H1 (cell line): ENCODE measurements at regions not wholly inside any gene's neighbourhood (a gene's known extent, or its start where the extent isn't known, plus 50 kb on each side); places are given as distances from the start of the nearest gene placed in this dataset.

ENCODE experiments used
- CTCF ChIP-seq, 3 experiments: IDR thresholded peaks; 1 replicate in 2 of 3; 2 replicates in 1 of 3; pipeline versions ENCODE4 v1.5.1 to v1.6.1; 2011; ENCODE audit warnings: low read length in 3 of 3, mild to moderate bottlenecking in 3 of 3, inconsistent platforms in 2 of 3, low read depth in 1 of 3, moderate library complexity in 1 of 3; ENCODE audit not compliant: insufficient read depth in 1 of 3; ENCODE audit errors: control extremely low read depth in 1 of 3
- NANOG ChIP-seq: IDR thresholded peaks from 2 replicates; pipeline ENCODE4 v1.6.1; 2011; ENCODE audit warnings: low read length, low read depth, mild to moderate bottlenecking, inconsistent platforms; ENCODE audit not compliant: insufficient read depth, poor library complexity, severe bottlenecking
- POLR2A ChIP-seq, 2 experiments: IDR thresholded peaks; 1 replicate in 1 of 2; 2 replicates in 1 of 2; pipeline ENCODE4 v1.6.1; 2011; ENCODE audit warnings: low read depth in 2 of 2, low read length in 2 of 2, mild to moderate bottlenecking in 2 of 2; ENCODE audit errors: control extremely low read depth in 1 of 2
- RAD21 ChIP-seq, 2 experiments: IDR thresholded peaks in 1 of 2; conservative IDR thresholded peaks in 1 of 2; 2 replicates each; pipeline ENCODE4 v1.6.1; 2011; ENCODE audit warnings: low read depth in 2 of 2, low read length in 2 of 2, improper control_type of control experiment in 1 of 2, inconsistent platforms in 1 of 2, mild to moderate bottlenecking in 1 of 2, moderate library complexity in 1 of 2
- ZNF274 ChIP-seq: IDR thresholded peaks from 2 replicates; pipeline ENCODE4 v1.7.0; 2012; ENCODE audit warnings: low read length, borderline replicate concordance; ENCODE audit errors: extremely low read depth

DNA sequence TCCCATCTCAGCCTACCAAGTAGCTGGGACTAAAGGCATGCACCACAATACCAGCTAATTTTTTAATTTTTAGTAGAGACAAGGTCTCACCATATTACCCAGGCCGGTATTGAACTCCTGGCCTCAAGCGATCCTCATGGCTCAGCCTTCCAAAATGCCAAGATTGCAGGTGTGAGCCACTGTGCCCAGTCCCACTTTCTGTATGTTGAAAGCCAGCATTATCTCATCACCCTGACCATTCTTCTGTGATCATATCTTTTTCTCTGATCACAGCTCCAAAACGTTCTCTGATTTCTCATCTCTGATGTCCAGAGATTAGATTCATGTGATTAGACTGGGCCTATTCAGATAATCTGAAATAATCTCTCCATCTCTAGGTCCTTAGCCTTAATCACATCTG, 337.7 kb downstream of the TPBG start:
- TF ChIP-seq ZNF274 (no peak), POLR2A (IDR thresholded peaks at IDR 0.05; ENCODE audit: control extremely low read depth in 1 of 2, low read depth in 2 of 2, low read length in 2 of 2) (no peak), NANOG (no peak), RAD21 (IDR thresholded peaks at IDR 0.05 in 1 of 2, conservative IDR thresholded peaks at IDR 0.05 in 1 of 2; ENCODE audit: low read depth in 2 of 2, low read length in 2 of 2) (no peak), CTCF (IDR thresholded peaks at IDR 0.05; ENCODE audit: control extremely low read depth in 1 of 3, insufficient read depth in 1 of 3, low read depth in 1 of 3, low read length in 3 of 3) (no peak)
